Progenitor cell of endocrine pancreas (in vitro differentiated cells): ENCODE measurements at regions not wholly inside any gene's neighbourhood (a gene's known extent, or its start where the extent isn't known, plus 50 kb on each side); places are given as distances from the start of the nearest gene placed in this dataset.

Source experiments
- DNase-seq: peaks from one replicate; pipeline ENCODE4 v3.0.0; 2021; ENCODE audit warnings: low spot score; ENCODE audit not compliant: unreplicated experiment
- H3K27ac Mint-ChIP-seq: 2 replicates; pipeline ENCODE4 v1.8.0; 2021; ENCODE audit warnings: mild to moderate bottlenecking, moderate library complexity, mixed read lengths
- H3K27me3 Mint-ChIP-seq: 2 replicates; pipeline ENCODE4 v1.8.0; 2021; ENCODE audit warnings: mixed read lengths
- H3K36me3 Mint-ChIP-seq: 2 replicates; pipeline ENCODE4 v1.8.0; 2022; ENCODE audit warnings: mixed read lengths; ENCODE audit not compliant: insufficient read depth
- H3K4me1 Mint-ChIP-seq: 2 replicates; pipeline ENCODE4 v1.8.0; 2021; ENCODE audit warnings: low read depth, mixed read lengths
- H3K4me3 Mint-ChIP-seq: 2 replicates; pipeline ENCODE4 v1.8.0; 2021; ENCODE audit warnings: low read depth, mild to moderate bottlenecking, moderate library complexity, mixed read lengths
- H3K9me3 Mint-ChIP-seq: 2 replicates; pipeline ENCODE4 v1.8.0; 2021; ENCODE audit warnings: low read depth, mixed read lengths
- CTCF ChIP-seq: fragments of 200-600 bp; sonication (generic); IDR thresholded peaks from one replicate; pipeline ENCODE4 v1.5.0; 2021; ENCODE audit warnings: antibody characterized with exemption, mild to moderate bottlenecking; ENCODE audit not compliant: unreplicated experiment

- Mint-ChIP-seq H3K36me3 (no peaks in the 10 kb centered on the region), H3K4me3 (no peak overlapping the region), H3K27me3 (peaks cover 2% of the 10 kb centered on the region), H3K4me1 (no peaks in the 10 kb centered on the region), H3K9me3 (no peaks in the 10 kb centered on the region), H3K27ac (no peak overlapping the region)
- no peak for DNase-seq
- no peak for TF ChIP-seq CTCF
These were observed 429.6 kb downstream of the INSC start for GRCh38 chr11:15544353-15544752.

- no peak for TF ChIP-seq CTCF
- no peak for DNase-seq
- Mint-ChIP-seq H3K36me3 (no peaks in the 10 kb centered on the region), H3K4me3 (no peak overlapping the region), H3K9me3 (no peaks in the 10 kb centered on the region), H3K27ac (no peak overlapping the region), H3K27me3 (no peaks in the 10 kb centered on the region), H3K4me1 (no peaks in the 10 kb centered on the region)
These were observed 433.0 kb downstream of the INSC start for GRCh38 chr11:15547685-15548084.

GRCh38 chr11:15551901-15552851 lies 437.5 kb downstream of the INSC start:
- Mint-ChIP-seq H3K9me3 (no peaks in the 10 kb centered on the region), H3K27ac (no peak overlapping the region)
- DNase-seq, result no peak

GRCh38 chr11:15555161-15555560 lies 440.4 kb downstream of the INSC start:
- H3K27me3 Mint-ChIP-seq, result peaks cover 24% of the 10 kb centered on the region
- no peak overlapping the region for H3K27ac Mint-ChIP-seq
- no peaks in the 10 kb centered on the region for H3K36me3 Mint-ChIP-seq
- no peaks in the 10 kb centered on the region for H3K9me3 Mint-ChIP-seq
- H3K4me1 Mint-ChIP-seq, result peaks cover 4% of the 10 kb centered on the region
- no peak overlapping the region for H3K4me3 Mint-ChIP-seq
- TF ChIP-seq CTCF, result no peak
- no peak for DNase-seq

More at GRCh38 chr11:15551901-15552851, 437.5 kb downstream of the INSC start:
- Mint-ChIP-seq H3K27me3 (peaks cover 5% of the 10 kb centered on the region), H3K4me1 (no peaks in the 10 kb centered on the region), H3K36me3 (no peaks in the 10 kb centered on the region), H3K4me3 (no peak overlapping the region)
- TF ChIP-seq CTCF, result no peak

- Mint-ChIP-seq H3K4me1 (peaks cover 5% of the 10 kb centered on the region), H3K9me3 (no peaks in the 10 kb centered on the region), H3K27ac (no peak overlapping the region), H3K27me3 (peaks cover 25% of the 10 kb centered on the region), H3K36me3 (no peaks in the 10 kb centered on the region), H3K4me3 (no peak overlapping the region)
- no peak for TF ChIP-seq CTCF
- DNase-seq, result no peak
These were observed 442.9 kb downstream of the INSC start for GRCh38 chr11:15557457-15558230.
